ENCODE measurements at regions not wholly inside any gene's neighbourhood (a gene's known extent, or its start where the extent isn't known, plus 50 kb on each side); places are given as distances from the start of the nearest gene placed in this dataset.

- H3K36me3 Mint-ChIP-seq (ENCODE audit: low read depth) = no peaks in the 10 kb centered on the region
Measured at GRCh38 chr1:192920412-192920811, 111.6 kb downstream of the RGS2 start.

GRCh38 chr1:192925609-192926008 lies 116.8 kb downstream of the RGS2 start:
- no peak for TF ChIP-seq CTCF (IDR thresholded peaks at IDR 0.05)
- no peaks in the 10 kb centered on the region for H3K4me1 Mint-ChIP-seq
- ATAC-seq (ENCODE audit: low read depth) = no peak
- intact Hi-C loops (cut with micrococcal nuclease) = no loop called here
- no peaks in the 10 kb centered on the region for H3K36me3 Mint-ChIP-seq (ENCODE audit: low read depth)
- no peak overlapping the region for H3K27ac Mint-ChIP-seq
- DNase-seq = no peak
- H3K4me3 Mint-ChIP-seq = no peak overlapping the region
- CTCF ChIA-PET = no interaction called here
- no peaks in the 10 kb centered on the region for H3K9me3 Mint-ChIP-seq
- no peaks in the 10 kb centered on the region for H3K27me3 Mint-ChIP-seq
- POLR2A ChIA-PET = no interaction called here

More at GRCh38 chr1:192920412-192920811, 111.6 kb downstream of the RGS2 start:
- ChIA-PET CTCF (no interaction called here), POLR2A (no interaction called here)
- H3K4me1 Mint-ChIP-seq = no peaks in the 10 kb centered on the region
- H3K4me3 Mint-ChIP-seq = no peak overlapping the region
- no peak overlapping the region for H3K27ac Mint-ChIP-seq
- ATAC-seq (ENCODE audit: low read depth) = no peak
- no peak for DNase-seq
- no peak for TF ChIP-seq CTCF (IDR thresholded peaks at IDR 0.05)
- H3K27me3 Mint-ChIP-seq = peaks cover 2% of the 10 kb centered on the region
- intact Hi-C loops (cut with micrococcal nuclease) = no loop called here
- no peaks in the 10 kb centered on the region for H3K9me3 Mint-ChIP-seq

GRCh38 chr1:192926736-192927135 lies 117.9 kb downstream of the RGS2 start:
- TF ChIP-seq CTCF (IDR thresholded peaks at IDR 0.05) = no peak
- DNase-seq = no peak
- Mint-ChIP-seq H3K36me3 (ENCODE audit: low read depth) (no peaks in the 10 kb centered on the region), H3K4me1 (no peaks in the 10 kb centered on the region), H3K27ac (no peak overlapping the region), H3K9me3 (no peaks in the 10 kb centered on the region), H3K4me3 (no peak overlapping the region), H3K27me3 (no peaks in the 10 kb centered on the region)
- intact Hi-C loops (cut with micrococcal nuclease) = no loop called here
- CTCF ChIA-PET = no interaction called here
- POLR2A ChIA-PET = no interaction called here
- no peak for ATAC-seq (ENCODE audit: low read depth)

GRCh38 chr1:192927496-192927895 lies 118.7 kb downstream of the RGS2 start:
- Mint-ChIP-seq H3K4me1 (no peaks in the 10 kb centered on the region), H3K4me3 (no peak overlapping the region), H3K9me3 (no peaks in the 10 kb centered on the region), H3K27ac (no peak overlapping the region), H3K36me3 (ENCODE audit: low read depth) (no peaks in the 10 kb centered on the region), H3K27me3 (no peaks in the 10 kb centered on the region)
- ATAC-seq (ENCODE audit: low read depth) = no peak
- intact Hi-C loops (cut with micrococcal nuclease) = no loop called here
- ChIA-PET CTCF (no interaction called here), POLR2A (no interaction called here)
- DNase-seq = no peak
- TF ChIP-seq CTCF (IDR thresholded peaks at IDR 0.05) = no peak

- ChIA-PET POLR2A (interaction anchor here (0.6 kb wide), 1 partner anchor 483 kb away, joined by 4 read pairs; no protein-coding TSS in a partner anchor), CTCF (no interaction called here)
- ATAC-seq (ENCODE audit: low read depth) (no peak), DNase-seq (no peak)
- intact Hi-C loops (cut with micrococcal nuclease) = no loop called here
- TF ChIP-seq CTCF (IDR thresholded peaks at IDR 0.05) = no peak
- no peaks in the 10 kb centered on the region for H3K36me3 Mint-ChIP-seq (ENCODE audit: low read depth)
- H3K4me1 Mint-ChIP-seq = no peaks in the 10 kb centered on the region
- H3K27ac Mint-ChIP-seq = no peak overlapping the region
- no peaks in the 10 kb centered on the region for H3K9me3 Mint-ChIP-seq
- H3K4me3 Mint-ChIP-seq = no peak overlapping the region
- no peaks in the 10 kb centered on the region for H3K27me3 Mint-ChIP-seq
Measured at GRCh38 chr1:192929597-192929996, 120.8 kb downstream of the RGS2 start.
